Fibroblast of lung (primary cell): ENCODE measurements at regions not wholly inside any gene's neighbourhood (a gene's known extent, or its start where the extent isn't known, plus 50 kb on each side); places are given as distances from the start of the nearest gene placed in this dataset.
"Not testable (repeated sequence)": the region's sequence is repeated elsewhere in the genome, so short reads cannot be mapped to it uniquely, and the experiment has no call there.

ENCODE experiments used
- DNase-seq, 2 donors: peaks; one replicate each; pipeline versions ENCODE4 v3.0.0 to v3.0.0-alpha.2; 2010; ENCODE audit warnings: low read depth in 2 of 2
- H2AFZ ChIP-seq: 2 replicates; pipeline ENCODE4 v1.5.1; 2012; ENCODE audit warnings: low read length, control low read depth, inconsistent platforms
- H3K27ac ChIP-seq: 2 replicates; pipeline ENCODE4 v1.5.1; 2011; ENCODE audit warnings: low read length, control low read depth; ENCODE audit not compliant: insufficient read depth
- H3K27me3 ChIP-seq: 2 replicates; pipeline ENCODE4 v1.5.1; 2011; ENCODE audit warnings: mild to moderate bottlenecking, low read length; ENCODE audit not compliant: control insufficient read depth, insufficient read depth
- H3K36me3 ChIP-seq: 2 replicates; pipeline ENCODE4 v1.5.1; 2011; ENCODE audit warnings: low read length; ENCODE audit not compliant: control insufficient read depth, insufficient read depth
- H3K4me1 ChIP-seq: 2 replicates; pipeline ENCODE4 v1.5.1; 2011; ENCODE audit warnings: low read length; ENCODE audit not compliant: control insufficient read depth, insufficient read depth; ENCODE audit errors: extremely low read depth
- H3K4me2 ChIP-seq: 2 replicates; pipeline ENCODE4 v1.5.1; 2011; ENCODE audit warnings: low read length, control low read depth; ENCODE audit not compliant: insufficient read depth; ENCODE audit errors: extremely low read depth
- H3K4me3 ChIP-seq, 4 experiments: fragments of 200-600 bp in 1 of 4; sonication (generic) in 1 of 4; replicated peaks in 1 of 4; 2 replicates each; pipeline ENCODE4 v1.5.1; 2011 to 2016; ENCODE audit warnings: low read length in 4 of 4, low read depth in 3 of 4, mild to moderate bottlenecking in 3 of 4, control low read depth in 2 of 4, inconsistent platforms in 1 of 4, mixed read lengths in 1 of 4; ENCODE audit not compliant: insufficient read depth in 1 of 4; ENCODE audit errors: control extremely low read depth in 1 of 4
- H3K79me2 ChIP-seq: 2 replicates; pipeline ENCODE4 v1.5.1; 2012; ENCODE audit warnings: mild to moderate bottlenecking, low read length, inconsistent platforms; ENCODE audit not compliant: control insufficient read depth, insufficient read depth
- H3K9ac ChIP-seq: 2 replicates; pipeline ENCODE4 v1.5.1; 2011; ENCODE audit warnings: mild to moderate bottlenecking, low read length, control low read depth; ENCODE audit not compliant: insufficient read depth
- H3K9me3 ChIP-seq: 2 replicates; pipeline ENCODE4 v1.5.1; 2012; ENCODE audit warnings: low read depth, low read length; ENCODE audit not compliant: control insufficient read depth, insufficient read depth
- H4K20me1 ChIP-seq: 2 replicates; pipeline ENCODE4 v1.5.1; 2011; ENCODE audit warnings: low read length; ENCODE audit not compliant: control insufficient read depth, insufficient read depth; ENCODE audit errors: extremely low read depth
- CTCF ChIP-seq, 2 donors: IDR thresholded peaks in 1 of 2; conservative IDR thresholded peaks in 1 of 2; 1 replicate in 1 of 2; 2 replicates in 1 of 2; pipeline ENCODE4 v1.5.1; 2011 to 2012; ENCODE audit warnings: low read length in 2 of 2, control low read depth in 1 of 2, inconsistent platforms in 1 of 2, low read depth in 1 of 2, mild to moderate bottlenecking in 1 of 2
- EZH2 ChIP-seq: IDR thresholded peaks from 2 replicates; pipeline ENCODE4 v1.5.1; 2012; ENCODE audit warnings: low read length, control low read depth, mild to moderate bottlenecking; ENCODE audit errors: missing control alignments

GRCh38 chr4:3911252-3911856 is 145.2 kb downstream of the ADRA2C start:
- Histone ChIP-seq H3K4me3 (no peak overlapping the region), H3K79me2 (no peaks in the 10 kb centered on the region), H2AFZ (no peak overlapping the region), H3K9me3 (no peaks in the 10 kb centered on the region), H3K4me1 (no peaks in the 10 kb centered on the region), H3K36me3 (no peaks in the 10 kb centered on the region), H3K27ac (no peak overlapping the region), H4K20me1 (no peaks in the 10 kb centered on the region), H3K4me2 (no peak overlapping the region), H3K27me3 (no peaks in the 10 kb centered on the region), H3K9ac (no peak overlapping the region)
- DNase-seq: no peak
- TF ChIP-seq CTCF (conservative IDR thresholded peaks at IDR 0.05 in 1 of 2, IDR thresholded peaks at IDR 0.05 in 1 of 2; ENCODE audit: low read depth in 1 of 2, low read length in 2 of 2) (no peak), EZH2 (no peak)

GRCh38 chr4:3914511-3914910 is 148.3 kb downstream of the ADRA2C start:
- H3K36me3 ChIP-seq, H4K20me1 ChIP-seq, H3K27me3 ChIP-seq, H3K79me2 ChIP-seq, DNase-seq, H3K4me3 ChIP-seq, H3K9me3 ChIP-seq, H3K9ac ChIP-seq, H3K4me2 ChIP-seq, H3K4me1 ChIP-seq, H3K27ac ChIP-seq, H2AFZ ChIP-seq: not testable (repeated sequence)

GRCh38 chr4:3919509-3919908 is 153.3 kb downstream of the ADRA2C start:
- not testable (repeated sequence) for H3K9me3 ChIP-seq, H3K27me3 ChIP-seq, H3K79me2 ChIP-seq, H3K9ac ChIP-seq, H3K4me3 ChIP-seq, H3K4me2 ChIP-seq, H3K27ac ChIP-seq, H3K36me3 ChIP-seq, H3K4me1 ChIP-seq, H4K20me1 ChIP-seq, H2AFZ ChIP-seq
- peak in 1 of 2 donors; percentile 13 for DNase-seq

GRCh38 chr4:3921902-3922301 is 155.7 kb downstream of the ADRA2C start:
- not testable (repeated sequence) for H3K4me2 ChIP-seq, H3K36me3 ChIP-seq, H3K4me1 ChIP-seq, H3K4me3 ChIP-seq, H3K9ac ChIP-seq, H3K27ac ChIP-seq, H3K9me3 ChIP-seq, H2AFZ ChIP-seq, H3K79me2 ChIP-seq, H3K27me3 ChIP-seq, H4K20me1 ChIP-seq, DNase-seq

- DNase-seq, H3K4me2 ChIP-seq, H3K79me2 ChIP-seq: not testable (repeated sequence)
These were observed 159.7 kb downstream of the ADRA2C start for GRCh38 chr4:3925841-3926240.

GRCh38 chr4:3926271-3926670 is 160.1 kb downstream of the ADRA2C start:
- not testable (repeated sequence) for H3K4me2 ChIP-seq, H3K9ac ChIP-seq, H3K27ac ChIP-seq, H2AFZ ChIP-seq, H3K4me1 ChIP-seq, H4K20me1 ChIP-seq, H3K4me3 ChIP-seq, DNase-seq, H3K27me3 ChIP-seq, H3K36me3 ChIP-seq, H3K9me3 ChIP-seq, H3K79me2 ChIP-seq

More at GRCh38 chr4:3925841-3926240, 159.7 kb downstream of the ADRA2C start:
- not testable (repeated sequence) for H3K4me1 ChIP-seq, H2AFZ ChIP-seq, H3K27me3 ChIP-seq, H3K4me3 ChIP-seq, H3K27ac ChIP-seq, H4K20me1 ChIP-seq, H3K9ac ChIP-seq, H3K9me3 ChIP-seq, H3K36me3 ChIP-seq
